MM.1S (cell line): ENCODE measurements at regions not wholly inside any gene's neighbourhood (a gene's known extent, or its start where the extent isn't known, plus 50 kb on each side); places are given as distances from the start of the nearest gene placed in this dataset.

ENCODE experiments used
- DNase-seq: peaks from one replicate; pipeline ENCODE4 v3.0.0-alpha.2; 2015
- H2AFZ ChIP-seq: fragments of 300-600 bp; sonication (generic); 2 replicates; pipeline ENCODE4 v1.6.0; 2016; ENCODE audit warnings: antibody characterized with exemption, low read length
- H3F3A ChIP-seq: fragments of 300-600 bp; sonication (generic); 2 replicates; pipeline ENCODE4 v1.6.1; 2016; ENCODE audit warnings: mild to moderate bottlenecking, antibody characterized with exemption, low read length, moderate library complexity, mixed read lengths; ENCODE audit not compliant: insufficient read depth
- H3K27ac ChIP-seq: fragments of 300-600 bp; sonication (generic); 2 replicates; pipeline ENCODE4 v1.5.1; 2016; ENCODE audit warnings: mild to moderate bottlenecking, low read length
- H3K27me3 ChIP-seq: fragments of 300-600 bp; sonication (generic); replicated peaks from 2 replicates; pipeline ENCODE4 v1.6.0; 2016; ENCODE audit warnings: low read length; ENCODE audit not compliant: insufficient read depth
- H3K36me3 ChIP-seq: fragments of 300-600 bp; sonication (generic); replicated peaks from 2 replicates; pipeline ENCODE4 v1.6.1; 2016; ENCODE audit warnings: mild to moderate bottlenecking, low read length, mixed read lengths; ENCODE audit not compliant: insufficient read depth
- H3K4me1 ChIP-seq: fragments of 300-600 bp; sonication (generic); 2 replicates; pipeline ENCODE4 v1.6.1; 2016; ENCODE audit warnings: low read length, mixed read lengths
- H3K4me2 ChIP-seq: fragments of 300-600 bp; sonication (generic); 2 replicates; pipeline ENCODE4 v1.6.0; 2016; ENCODE audit warnings: low read depth, low read length
- H3K4me3 ChIP-seq: fragments of 300-600 bp; sonication (generic); 2 replicates; pipeline ENCODE4 v1.5.1; 2016; ENCODE audit warnings: low read length, mixed read lengths
- H3K79me2 ChIP-seq: fragments of 300-600 bp; sonication (generic); 2 replicates; pipeline ENCODE4 v1.6.1; 2016; ENCODE audit warnings: mixed run types, low read length, mixed read lengths
- H3K9ac ChIP-seq: fragments of 300-600 bp; sonication (generic); 2 replicates; pipeline ENCODE4 v1.6.1; 2016; ENCODE audit warnings: low read length, mixed read lengths
- H3K9me2 ChIP-seq: fragments of 300-600 bp; sonication (generic); replicated peaks from 2 replicates; pipeline ENCODE4 v1.6.1; 2016; ENCODE audit warnings: mild to moderate bottlenecking, low read length, mixed read lengths; ENCODE audit not compliant: insufficient read depth
- H3K9me3 ChIP-seq: fragments of 300-600 bp; sonication (generic); replicated peaks from 2 replicates; pipeline ENCODE4 v1.6.1; 2016; ENCODE audit warnings: mild to moderate bottlenecking, low read length, mixed read lengths; ENCODE audit not compliant: insufficient read depth
- H4K20me1 ChIP-seq: fragments of 300-600 bp; sonication (generic); 2 replicates; pipeline ENCODE4 v1.6.1; 2016; ENCODE audit warnings: mild to moderate bottlenecking, low read length, moderate library complexity, mixed read lengths; ENCODE audit not compliant: insufficient read depth
- EZH2 ChIP-seq: fragments of 300-600 bp; sonication (generic); optimal IDR thresholded peaks from 2 replicates; pipeline ENCODE3; 2017; ENCODE audit warnings: low read depth, mild to moderate bottlenecking, antibody characterized with exemption, low read length, mixed read lengths
- EZH2phosphoT487 ChIP-seq: fragments of 300-600 bp; sonication (generic); IDR thresholded peaks from 2 replicates; pipeline ENCODE4 v1.6.1; 2018; ENCODE audit warnings: antibody characterized with exemption, low read length
- TF ChIP-seq, protein P1 (sequence below): fragments of 300-600 bp; sonication (generic); IDR thresholded peaks from 2 replicates; pipeline ENCODE4 v1.5.1; 2016; ENCODE audit warnings: antibody characterized with exemption, low read length, mixed read lengths

DNA sequence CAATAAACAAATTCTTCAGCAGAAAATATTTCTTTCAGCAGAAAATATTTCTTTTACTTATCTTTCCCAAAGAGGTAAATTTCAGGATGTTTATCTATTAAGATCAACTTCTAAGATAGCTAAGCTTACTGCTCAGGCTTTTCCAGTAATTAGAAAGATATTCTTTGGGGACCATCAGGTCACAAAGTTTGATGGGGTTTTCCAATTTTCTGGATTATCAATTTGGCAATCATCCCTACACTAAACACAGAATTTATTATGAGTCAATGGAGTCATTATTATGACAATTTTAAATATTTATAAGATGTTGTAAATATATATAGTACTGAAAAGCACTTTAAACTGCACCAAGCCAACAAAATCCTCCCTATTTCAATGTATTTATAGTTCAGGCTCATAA lies 137.6 kb downstream of the AKAP11 start:
- no peaks in the 10 kb centered on the region for H4K20me1 ChIP-seq
- H3K79me2 ChIP-seq = no peaks in the 10 kb centered on the region
- H3K36me3 ChIP-seq = no peaks in the 10 kb centered on the region
- no peak overlapping the region for H3K27ac ChIP-seq
- H3K9me3 ChIP-seq = no peaks in the 10 kb centered on the region
- TF ChIP-seq, protein P1, sequence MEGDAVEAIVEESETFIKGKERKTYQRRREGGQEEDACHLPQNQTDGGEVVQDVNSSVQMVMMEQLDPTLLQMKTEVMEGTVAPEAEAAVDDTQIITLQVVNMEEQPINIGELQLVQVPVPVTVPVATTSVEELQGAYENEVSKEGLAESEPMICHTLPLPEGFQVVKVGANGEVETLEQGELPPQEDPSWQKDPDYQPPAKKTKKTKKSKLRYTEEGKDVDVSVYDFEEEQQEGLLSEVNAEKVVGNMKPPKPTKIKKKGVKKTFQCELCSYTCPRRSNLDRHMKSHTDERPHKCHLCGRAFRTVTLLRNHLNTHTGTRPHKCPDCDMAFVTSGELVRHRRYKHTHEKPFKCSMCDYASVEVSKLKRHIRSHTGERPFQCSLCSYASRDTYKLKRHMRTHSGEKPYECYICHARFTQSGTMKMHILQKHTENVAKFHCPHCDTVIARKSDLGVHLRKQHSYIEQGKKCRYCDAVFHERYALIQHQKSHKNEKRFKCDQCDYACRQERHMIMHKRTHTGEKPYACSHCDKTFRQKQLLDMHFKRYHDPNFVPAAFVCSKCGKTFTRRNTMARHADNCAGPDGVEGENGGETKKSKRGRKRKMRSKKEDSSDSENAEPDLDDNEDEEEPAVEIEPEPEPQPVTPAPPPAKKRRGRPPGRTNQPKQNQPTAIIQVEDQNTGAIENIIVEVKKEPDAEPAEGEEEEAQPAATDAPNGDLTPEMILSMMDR = no peak
- TF ChIP-seq EZH2phosphoT487 (no peak), EZH2 (no peak)
- H3F3A ChIP-seq = no peaks in the 10 kb centered on the region
- H3K27me3 ChIP-seq = no peaks in the 10 kb centered on the region
- DNase-seq = no peak
- no peaks in the 10 kb centered on the region for H3K4me1 ChIP-seq
- no peak overlapping the region for H3K4me3 ChIP-seq
- H3K9me2 ChIP-seq = no peaks in the 10 kb centered on the region
- H3K4me2 ChIP-seq = no peak overlapping the region
- no peak overlapping the region for H2AFZ ChIP-seq
- H3K9ac ChIP-seq = no peak overlapping the region

DNA sequence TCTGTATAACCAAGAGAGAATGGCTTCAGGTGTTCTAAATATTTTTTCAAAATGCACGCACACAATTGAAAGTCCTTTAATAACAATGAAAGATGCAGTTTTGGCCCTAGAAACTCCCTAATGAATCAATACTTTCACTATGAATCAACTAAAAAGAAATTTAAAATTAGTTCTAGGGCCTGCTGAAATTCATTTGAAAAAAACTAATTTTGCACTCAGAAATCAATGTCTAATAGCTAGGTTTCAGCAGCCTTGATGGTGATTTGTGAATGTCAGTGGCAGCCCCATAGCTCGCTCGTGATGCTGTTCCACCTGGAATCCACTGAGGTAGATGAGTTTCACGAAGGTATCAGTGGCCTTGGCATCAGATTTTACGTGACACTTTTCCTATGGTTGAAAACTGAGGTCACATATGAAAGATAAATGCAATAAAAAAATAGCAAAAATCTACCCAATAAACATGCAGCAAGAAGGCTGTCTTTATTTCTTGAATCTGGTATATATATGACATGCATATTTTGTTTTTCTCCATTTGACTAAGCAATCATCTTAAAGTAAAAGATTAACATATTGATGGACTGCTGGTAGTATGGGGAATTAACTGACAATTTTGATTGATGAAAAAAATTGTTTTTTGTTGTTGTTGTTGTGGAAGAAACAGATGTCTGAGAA lies 141.0 kb downstream of the AKAP11 start:
- no peak overlapping the region for H3K9ac ChIP-seq
- no peak overlapping the region for H3K4me2 ChIP-seq
- no peaks in the 10 kb centered on the region for H3K9me2 ChIP-seq
- H3K27me3 ChIP-seq = no peaks in the 10 kb centered on the region
- no peaks in the 10 kb centered on the region for H3K9me3 ChIP-seq
- no peak for DNase-seq
- no peaks in the 10 kb centered on the region for H3K36me3 ChIP-seq
- H3K27ac ChIP-seq = no peak overlapping the region
- no peak overlapping the region for H3K4me3 ChIP-seq
- no peaks in the 10 kb centered on the region for H4K20me1 ChIP-seq
- H3K4me1 ChIP-seq = no peaks in the 10 kb centered on the region
- H2AFZ ChIP-seq = no peak overlapping the region
- TF ChIP-seq EZH2 (no peak), EZH2phosphoT487 (no peak)
- TF ChIP-seq, protein P1 = no peak
- H3F3A ChIP-seq = no peaks in the 10 kb centered on the region
- no peaks in the 10 kb centered on the region for H3K79me2 ChIP-seq

GRCh38 chr13:42413484-42413815 lies 141.5 kb downstream of the AKAP11 start:
- Histone ChIP-seq H3K9me2 (no peaks in the 10 kb centered on the region), H3K4me2 (no peak overlapping the region), H3K27me3 (no peaks in the 10 kb centered on the region), H2AFZ (no peak overlapping the region), H3K4me3 (no peak overlapping the region), H4K20me1 (no peaks in the 10 kb centered on the region), H3K9me3 (no peaks in the 10 kb centered on the region), H3K9ac (no peak overlapping the region), H3K36me3 (no peaks in the 10 kb centered on the region), H3K27ac (no peak overlapping the region), H3K4me1 (no peaks in the 10 kb centered on the region), H3F3A (no peaks in the 10 kb centered on the region), H3K79me2 (no peaks in the 10 kb centered on the region)
- no peak for DNase-seq
- TF ChIP-seq, protein P1 = no peak
- TF ChIP-seq EZH2phosphoT487 (no peak), EZH2 (no peak)
